Lung (tissue), 11 donors: ENCODE measurements at regions not wholly inside any gene's neighbourhood (a gene's known extent, or its start where the extent isn't known, plus 50 kb on each side); places are given as distances from the start of the nearest gene placed in this dataset.
A peak's percentile ranks its signal among the peaks of the same experiment; 100 is the strongest.

ENCODE experiments used
- ATAC-seq: fragments of 200-7000 bp; cut with Tn5 transposase; one replicate; pipeline ENCODE4 v1.9.1; 2020; ENCODE audit warnings: moderate number of reproducible peaks; ENCODE audit not compliant: insufficient read depth, low FRiP score
- DNase-seq, 3 donors: peaks; one replicate each; pipeline ENCODE4 v3.0.0-alpha.2; 2013 to 2017
- H3K27ac ChIP-seq, 2 donors: one replicate each; pipeline ENCODE4 v1.5.1; 2013; ENCODE audit warnings: mild to moderate bottlenecking in 2 of 2, moderate library complexity in 2 of 2, control low read depth in 1 of 2, inconsistent platforms in 1 of 2, low read depth in 1 of 2, low read length in 1 of 2
- H3K27me3 ChIP-seq, 3 donors: one replicate each; pipeline ENCODE4 v1.5.1; 2013; ENCODE audit warnings: low read length in 2 of 3; ENCODE audit not compliant: control insufficient read depth in 3 of 3, insufficient read depth in 3 of 3
- H3K36me3 ChIP-seq, 4 donors: one replicate each; pipeline ENCODE4 v1.5.1; 2013; ENCODE audit warnings: low read length in 4 of 4, mild to moderate bottlenecking in 1 of 4, moderate library complexity in 1 of 4; ENCODE audit not compliant: control insufficient read depth in 4 of 4, insufficient read depth in 4 of 4
- H3K4me1 ChIP-seq, 5 donors: one replicate each; pipeline ENCODE4 v1.5.1; 2013; ENCODE audit warnings: low read length in 5 of 5, mild to moderate bottlenecking in 2 of 5, moderate library complexity in 1 of 5; ENCODE audit not compliant: control insufficient read depth in 5 of 5, insufficient read depth in 5 of 5
- H3K4me3 ChIP-seq: one replicate; pipeline ENCODE4 v1.5.1; 2013; ENCODE audit warnings: mild to moderate bottlenecking, control low read depth, moderate library complexity
- H3K9ac ChIP-seq, 2 donors: one replicate each; pipeline ENCODE4 v1.5.1; 2013; ENCODE audit warnings: low read length in 2 of 2, control low read depth in 1 of 2; ENCODE audit not compliant: insufficient read depth in 1 of 2
- H3K9me3 ChIP-seq, 4 donors: one replicate each; pipeline ENCODE4 v1.5.1; 2013; ENCODE audit warnings: low read length in 3 of 4, mild to moderate bottlenecking in 1 of 4, moderate library complexity in 1 of 4; ENCODE audit not compliant: control insufficient read depth in 4 of 4, insufficient read depth in 3 of 4
- CTCF ChIP-seq: IDR thresholded peaks from 2 replicates; pipeline ENCODE4 v1.5.1; 2012; ENCODE audit warnings: mild to moderate bottlenecking; ENCODE audit errors: control extremely low read depth, extremely low read depth
- WGBS, 2 donors: extraction: QIAGEN DNeasy Blood & Tissue Kit; methylation state at CpG; one replicate each; pipeline ENCODE4 v1.1.7; 2013; 5-methylcytosine and 5-hydroxymethylcytosine counted together
- donor health status: control.
- donor health status: control.
- donor health status: Bipolar disorder and iron deficiency.
- donor health status: healthy.
- donor health status: DM: yes; HTN: yes; CAD: no.

GRCh38 chr9:126036881-126037291 is 289.7 kb downstream of the PBX3 start:
- no peak for TF ChIP-seq CTCF
- H3K4me1 ChIP-seq, result peaks cover 0 to 6% (median 0%) of the 10 kb centered on the region in 5 donors
- H3K36me3 ChIP-seq, result no peaks in the 10 kb centered on the region
- H3K27ac ChIP-seq, result no peak overlapping the region
- DNase-seq (peak in 1 of 3 donors; percentile 27), ATAC-seq (no peak)
- H3K4me3 ChIP-seq, result no peak overlapping the region
- no peaks in the 10 kb centered on the region for H3K27me3 ChIP-seq
- peaks cover 0 to 4% (median 0%) of the 10 kb centered on the region in 4 donors for H3K9me3 ChIP-seq
- 31 to 34% methylated on average over 19 of the region's 19 CpGs for WGBS, 2 donors
- peak overlapping the region in 1 of 2 donors; percentile 26 for H3K9ac ChIP-seq

GRCh38 chr9:126038790-126039189 is 287.8 kb upstream of the MVB12B start:
- 83 to 84% methylated on average over 6 of the region's 6 CpGs for WGBS, 2 donors
- Histone ChIP-seq H3K27ac (no peak overlapping the region), H3K27me3 (no peaks in the 10 kb centered on the region), H3K9ac (no peak overlapping the region), H3K9me3 (peaks cover 0 to 6% (median 2%) of the 10 kb centered on the region in 4 donors), H3K36me3 (no peaks in the 10 kb centered on the region), H3K4me3 (no peak overlapping the region), H3K4me1 (peaks cover 0 to 11% (median 0%) of the 10 kb centered on the region in 5 donors)
- ATAC-seq (no peak), DNase-seq (no peak)
- TF ChIP-seq CTCF, result no peak

- H3K4me3 ChIP-seq, result no peak overlapping the region
- 48 to 78% methylated on average over 4 of the region's 4 CpGs for WGBS, 2 donors
- H3K27me3 ChIP-seq, result no peaks in the 10 kb centered on the region
- ATAC-seq, result no peak
- peaks cover 0 to 23% (median 6%) of the 10 kb centered on the region in 4 donors for H3K9me3 ChIP-seq
- no peak overlapping the region for H3K27ac ChIP-seq
- TF ChIP-seq CTCF, result no peak
- H3K36me3 ChIP-seq, result no peaks in the 10 kb centered on the region
- peaks cover 0 to 12% (median 2%) of the 10 kb centered on the region in 5 donors for H3K4me1 ChIP-seq
- no peak overlapping the region for H3K9ac ChIP-seq
- peak in 2 of 3 donors; percentile 59 to 62 for DNase-seq
These were observed 282.9 kb upstream of the MVB12B start for GRCh38 chr9:126043681-126044080.

- H3K4me3 ChIP-seq, result no peak overlapping the region
- TF ChIP-seq CTCF, result no peak
- ATAC-seq (no peak), DNase-seq (no peak)
- WGBS, 2 donors, result 60 to 72% methylated on average over 8 of the region's 8 CpGs
- no peaks in the 10 kb centered on the region for H3K27me3 ChIP-seq
- H3K36me3 ChIP-seq, result no peaks in the 10 kb centered on the region
- no peak overlapping the region for H3K27ac ChIP-seq
- peaks cover 0 to 10% (median 0%) of the 10 kb centered on the region in 5 donors for H3K4me1 ChIP-seq
- peaks cover 0 to 24% (median 3%) of the 10 kb centered on the region in 4 donors for H3K9me3 ChIP-seq
- no peak overlapping the region for H3K9ac ChIP-seq
These were observed 277.5 kb upstream of the MVB12B start for GRCh38 chr9:126049088-126049487.
